ENCODE measurements at regions not wholly inside any gene's neighbourhood (a gene's known extent, or its start where the extent isn't known, plus 50 kb on each side); places are given as distances from the start of the nearest gene placed in this dataset.

DNA sequence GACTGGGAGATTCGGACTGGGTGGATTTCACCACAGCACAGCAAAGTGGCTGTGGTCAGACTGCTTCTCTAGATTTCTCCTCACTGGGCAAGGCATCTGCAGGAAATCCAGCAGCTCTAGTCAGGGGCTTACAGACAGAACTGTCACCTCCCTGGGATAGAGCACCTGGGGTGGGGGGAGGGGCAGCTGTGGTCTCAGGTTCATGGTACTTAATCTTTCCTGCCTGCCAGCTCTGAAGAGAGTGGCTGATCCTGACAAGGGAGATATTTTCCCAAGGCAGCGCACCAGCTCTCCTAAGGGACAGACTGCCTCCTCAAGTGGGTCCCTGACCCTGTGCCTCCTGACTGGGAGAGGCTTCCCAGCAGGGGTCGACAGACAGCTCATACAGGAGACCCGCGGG is 212.8 kb upstream of the KLF12 start:
- no peak for TF ChIP-seq POLR2AphosphoS5 (IDR thresholded peaks at IDR 0.05; ENCODE audit: insufficient read depth in 1 of 2, low read depth in 1 of 2)
- TF ChIP-seq, protein P1, sequence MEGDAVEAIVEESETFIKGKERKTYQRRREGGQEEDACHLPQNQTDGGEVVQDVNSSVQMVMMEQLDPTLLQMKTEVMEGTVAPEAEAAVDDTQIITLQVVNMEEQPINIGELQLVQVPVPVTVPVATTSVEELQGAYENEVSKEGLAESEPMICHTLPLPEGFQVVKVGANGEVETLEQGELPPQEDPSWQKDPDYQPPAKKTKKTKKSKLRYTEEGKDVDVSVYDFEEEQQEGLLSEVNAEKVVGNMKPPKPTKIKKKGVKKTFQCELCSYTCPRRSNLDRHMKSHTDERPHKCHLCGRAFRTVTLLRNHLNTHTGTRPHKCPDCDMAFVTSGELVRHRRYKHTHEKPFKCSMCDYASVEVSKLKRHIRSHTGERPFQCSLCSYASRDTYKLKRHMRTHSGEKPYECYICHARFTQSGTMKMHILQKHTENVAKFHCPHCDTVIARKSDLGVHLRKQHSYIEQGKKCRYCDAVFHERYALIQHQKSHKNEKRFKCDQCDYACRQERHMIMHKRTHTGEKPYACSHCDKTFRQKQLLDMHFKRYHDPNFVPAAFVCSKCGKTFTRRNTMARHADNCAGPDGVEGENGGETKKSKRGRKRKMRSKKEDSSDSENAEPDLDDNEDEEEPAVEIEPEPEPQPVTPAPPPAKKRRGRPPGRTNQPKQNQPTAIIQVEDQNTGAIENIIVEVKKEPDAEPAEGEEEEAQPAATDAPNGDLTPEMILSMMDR (IDR thresholded peaks at IDR 0.05): no peak
